ENCODE measurements at regions not wholly inside any gene's neighbourhood (a gene's known extent, or its start where the extent isn't known, plus 50 kb on each side); places are given as distances from the start of the nearest gene placed in this dataset.

DNA sequence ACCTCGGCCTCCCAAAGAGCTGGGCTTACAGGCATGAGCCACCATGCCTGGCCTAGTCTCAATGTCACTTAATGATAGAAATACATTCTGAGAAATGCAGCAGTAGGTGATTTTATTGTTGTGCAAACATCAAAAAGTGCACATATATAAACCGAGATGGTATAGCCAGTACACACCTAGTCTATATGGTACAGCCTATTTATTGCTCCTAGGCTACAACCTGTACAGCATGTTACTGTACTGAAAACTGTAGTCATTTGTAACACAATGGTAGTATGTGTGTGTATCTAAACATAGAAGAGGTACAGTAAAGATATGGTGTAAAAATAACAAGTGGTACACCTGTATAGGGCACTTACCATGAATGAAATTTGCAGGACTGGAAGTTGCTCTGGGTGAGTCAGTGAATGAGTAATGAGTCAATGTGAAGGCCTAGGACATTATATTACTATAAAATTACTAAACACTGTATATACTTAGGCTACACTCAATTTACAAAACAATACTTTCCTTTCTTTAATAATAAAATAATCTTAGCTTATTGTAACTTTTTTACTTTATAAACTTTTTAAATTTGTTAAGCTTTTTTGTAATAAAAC, 166.7 kb upstream of the SYT1 start:
- DNase-seq (ENCODE audit: low read depth) = no peak

DNA sequence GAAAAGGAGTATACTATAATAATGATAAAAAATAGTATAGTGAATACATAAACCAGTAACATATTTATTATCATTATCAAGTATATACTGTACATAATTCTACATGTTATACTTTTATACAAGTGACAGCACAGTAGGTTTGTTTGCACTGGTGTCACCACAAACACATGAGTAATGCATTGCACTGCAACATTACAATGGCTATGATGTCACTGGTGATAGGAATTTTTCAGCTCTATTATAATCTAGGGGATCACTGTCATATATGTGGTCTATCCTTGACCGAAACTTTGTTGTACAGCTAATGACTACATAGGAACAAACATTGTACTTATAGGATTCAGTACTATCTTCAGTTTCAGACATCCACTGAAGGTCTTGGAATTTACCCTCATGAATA, 165.8 kb upstream of the SYT1 start:
- peak; percentile 31 for DNase-seq (ENCODE audit: low read depth)

DNA sequence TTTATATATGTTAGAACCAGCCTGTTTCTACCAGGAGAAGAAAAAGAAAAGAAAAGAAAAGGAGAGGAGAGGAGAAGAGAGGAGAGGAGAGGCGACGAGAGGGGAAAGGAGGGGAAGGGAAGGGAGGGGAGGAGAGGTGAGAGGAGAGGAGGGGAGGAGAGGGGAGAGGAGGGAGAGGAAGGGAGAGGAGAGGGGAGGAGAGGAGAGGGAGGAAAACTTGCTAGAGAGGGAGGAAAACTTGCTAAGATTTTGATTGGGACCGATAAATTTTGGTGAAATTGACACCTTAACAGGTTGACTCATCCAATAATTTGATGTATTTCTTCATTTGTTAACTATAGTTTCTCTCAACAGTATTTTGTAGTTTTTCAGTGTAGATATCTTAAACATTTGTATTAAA, 164.0 kb upstream of the SYT1 start:
- no peak for DNase-seq (ENCODE audit: low read depth)

DNA sequence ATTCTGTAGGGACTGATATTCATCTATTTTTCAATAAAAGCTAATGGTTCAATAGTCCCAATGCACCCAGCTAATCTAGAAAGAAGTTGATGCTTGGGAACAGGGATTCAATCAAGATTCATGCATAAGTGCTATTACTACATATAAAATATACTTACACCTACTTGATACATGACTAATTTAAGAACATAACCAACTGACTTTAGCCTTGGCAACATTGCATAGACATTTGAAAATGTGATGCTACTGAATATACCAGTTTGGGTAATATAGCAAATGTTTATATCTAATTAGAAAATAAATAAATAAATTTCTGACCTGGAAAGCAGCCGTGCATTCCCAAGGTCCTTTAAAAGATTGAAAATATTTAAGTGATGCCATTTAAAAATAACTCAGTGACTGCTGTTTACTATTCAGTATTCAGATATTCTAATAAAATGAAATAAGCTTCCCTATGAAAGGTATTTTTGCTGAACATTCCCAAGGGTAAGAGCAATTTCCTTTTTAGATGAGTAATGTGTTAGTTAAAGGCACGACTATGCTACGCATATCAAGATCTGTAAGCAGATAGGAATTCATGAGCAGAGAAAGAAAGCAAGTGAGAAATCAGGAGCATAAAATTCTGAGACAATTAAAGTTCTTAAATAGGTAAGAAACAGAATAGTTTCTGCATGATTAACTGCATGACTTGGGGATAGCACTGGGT, 160.6 kb upstream of the SYT1 start:
- DNase-seq (ENCODE audit: low read depth) = peak; percentile 86

DNA sequence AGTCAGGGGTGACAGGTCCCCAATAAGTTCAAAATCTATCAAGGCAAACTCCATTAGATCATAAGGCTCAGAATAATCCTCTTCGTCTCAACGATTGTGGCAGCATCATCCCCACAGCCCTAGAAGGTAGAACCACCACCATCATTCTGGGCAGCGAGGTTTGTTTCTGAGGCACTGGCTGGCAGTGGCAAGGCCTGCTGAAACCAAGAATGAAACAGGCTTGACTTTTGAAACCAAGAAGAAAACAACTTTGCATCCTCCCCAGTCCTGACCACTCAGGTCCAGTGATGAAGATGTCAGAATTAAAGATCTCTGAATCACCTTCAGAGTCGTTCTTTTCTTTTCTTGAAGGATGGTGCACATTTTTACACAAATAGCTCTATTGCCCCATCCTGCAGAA, 152.6 kb upstream of the SYT1 start:
- DNase-seq (ENCODE audit: low read depth) = no peak

DNA sequence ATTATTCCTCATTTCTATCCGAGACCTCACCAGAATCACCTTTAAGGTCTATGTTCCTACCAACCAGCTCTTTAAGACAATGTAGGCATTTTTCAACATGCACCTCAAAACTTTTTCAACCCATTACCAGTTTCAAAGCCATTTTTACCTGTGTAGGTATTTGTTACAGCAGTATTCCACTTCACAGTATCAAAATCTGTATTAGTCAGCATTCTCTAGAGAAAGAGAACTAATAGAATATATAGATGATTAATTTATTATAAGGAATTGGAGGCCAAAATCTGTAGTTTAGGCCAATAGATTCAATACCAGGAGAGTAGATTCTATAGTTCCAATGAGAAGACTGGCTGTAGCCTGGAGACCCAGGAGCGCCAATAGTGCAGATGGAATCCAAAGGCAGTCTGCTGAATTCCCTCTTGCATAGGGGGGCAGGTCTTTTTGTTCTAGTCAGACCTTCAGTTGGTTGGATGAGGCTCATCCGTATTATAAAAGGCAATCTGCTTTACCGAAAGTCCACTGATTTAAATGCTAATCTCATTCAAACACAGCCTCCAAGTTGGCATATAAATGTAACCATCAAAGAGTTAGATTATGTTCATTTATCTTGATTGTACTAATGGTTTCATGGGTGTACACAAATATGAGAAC, 151.6 kb upstream of the SYT1 start:
- no peak for DNase-seq (ENCODE audit: low read depth)

DNA sequence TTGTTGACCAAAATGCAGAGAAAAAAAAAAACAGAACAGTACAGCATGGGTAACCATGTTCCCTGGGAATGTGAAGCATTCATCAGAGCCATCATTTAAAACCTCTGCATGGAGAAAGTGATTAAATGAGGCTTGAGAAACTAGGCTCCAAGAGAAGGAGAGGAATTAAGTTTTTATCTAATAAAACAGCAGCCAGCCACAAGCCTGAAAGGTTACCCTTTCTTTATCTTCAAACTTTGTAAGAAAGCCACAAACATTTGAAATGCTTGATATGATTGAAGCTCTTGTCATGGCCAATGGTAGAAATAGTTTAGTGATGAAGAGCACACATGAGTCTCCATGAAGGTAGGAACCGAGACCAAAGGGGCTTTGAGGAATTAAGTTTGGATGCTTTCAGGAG, 144.9 kb upstream of the SYT1 start:
- DNase-seq (ENCODE audit: low read depth) = no peak

DNA sequence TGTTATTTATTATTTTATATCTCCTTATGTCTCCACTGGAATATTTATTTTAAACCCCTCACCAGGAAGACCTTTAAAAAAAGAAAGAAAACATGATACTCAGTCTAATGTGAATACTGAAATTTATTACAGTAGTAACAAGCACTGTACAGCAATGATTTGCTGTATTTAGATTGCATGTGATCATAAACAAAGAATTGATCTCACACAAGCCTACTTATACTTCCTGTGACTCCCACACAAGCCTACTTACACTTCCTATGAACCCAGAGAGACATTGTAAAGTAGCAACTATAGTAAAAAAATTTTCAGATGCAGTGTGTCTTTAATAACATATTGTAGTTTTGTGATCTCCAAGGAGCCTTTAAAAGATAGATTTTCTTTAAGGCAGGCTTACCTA, 142.7 kb upstream of the SYT1 start:
- no peak for DNase-seq (ENCODE audit: low read depth)

DNA sequence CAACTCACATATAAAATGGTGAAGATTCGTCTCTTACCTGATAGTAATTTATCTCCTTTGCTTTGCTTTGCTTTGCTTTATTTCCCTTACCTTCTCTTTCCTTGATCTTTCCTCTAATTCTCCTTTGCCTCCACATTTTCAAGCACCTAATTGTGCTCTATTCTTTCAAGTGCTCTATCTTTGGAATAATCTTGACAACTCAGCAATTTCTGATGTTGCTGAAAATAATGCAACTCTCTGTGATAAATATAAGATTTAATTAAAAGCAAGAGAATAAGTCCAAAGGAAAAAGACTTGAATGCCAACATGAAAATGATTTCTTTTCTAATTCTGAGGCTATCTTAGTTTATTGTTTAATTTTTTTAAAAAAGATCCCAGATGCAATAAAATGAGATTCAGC, 139.5 kb upstream of the SYT1 start:
- no peak for DNase-seq (ENCODE audit: low read depth)

DNA sequence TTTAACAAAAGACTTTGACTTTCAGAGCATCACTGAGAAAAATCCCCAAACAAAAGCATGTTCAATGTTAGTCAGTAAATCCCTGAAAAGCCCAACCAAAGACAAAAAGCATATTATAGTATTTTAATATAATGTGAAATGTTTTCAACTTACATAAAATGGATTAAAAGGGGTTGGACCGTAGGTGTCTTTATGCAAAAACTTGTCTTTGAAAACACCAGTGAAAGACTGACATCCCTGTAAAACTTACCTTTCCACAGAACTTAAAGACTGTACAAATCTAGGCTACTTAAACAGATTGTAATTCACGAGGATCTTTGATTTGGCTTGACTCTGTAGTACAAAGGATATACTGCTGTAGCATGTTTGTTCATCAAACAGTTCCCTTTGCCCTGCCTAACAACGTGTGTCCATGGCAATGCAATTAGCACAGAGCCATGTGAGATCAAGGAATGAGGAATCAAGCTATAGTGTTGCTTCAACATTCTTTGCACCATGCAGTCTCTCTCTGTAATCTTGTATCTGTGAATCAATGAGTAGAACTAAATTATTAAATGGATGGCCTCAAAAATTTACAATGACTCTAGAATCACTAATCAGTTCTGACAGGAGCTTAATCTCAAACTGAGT, 138.5 kb upstream of the SYT1 start:
- DNase-seq (ENCODE audit: low read depth) = no peak

DNA sequence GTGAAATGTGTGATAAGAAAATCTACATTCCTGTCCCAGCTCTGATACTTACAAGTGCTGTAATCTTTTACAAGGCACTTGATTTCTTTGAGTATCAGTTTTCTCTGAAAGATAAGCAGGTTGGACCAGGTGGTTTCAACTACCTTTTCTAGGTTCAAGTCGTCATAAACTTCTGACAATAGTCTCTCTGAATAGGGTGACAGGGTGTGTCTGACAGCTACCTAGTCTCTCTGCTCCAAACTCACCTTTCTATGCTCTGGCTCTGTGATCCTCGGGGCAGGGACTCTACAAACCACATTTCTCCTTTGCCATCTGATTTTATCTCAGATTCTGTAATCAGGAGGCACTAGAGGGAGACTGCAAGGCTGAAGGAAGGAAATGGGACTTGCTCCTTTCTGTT, 137.7 kb upstream of the SYT1 start:
- no peak for DNase-seq (ENCODE audit: low read depth)

DNA sequence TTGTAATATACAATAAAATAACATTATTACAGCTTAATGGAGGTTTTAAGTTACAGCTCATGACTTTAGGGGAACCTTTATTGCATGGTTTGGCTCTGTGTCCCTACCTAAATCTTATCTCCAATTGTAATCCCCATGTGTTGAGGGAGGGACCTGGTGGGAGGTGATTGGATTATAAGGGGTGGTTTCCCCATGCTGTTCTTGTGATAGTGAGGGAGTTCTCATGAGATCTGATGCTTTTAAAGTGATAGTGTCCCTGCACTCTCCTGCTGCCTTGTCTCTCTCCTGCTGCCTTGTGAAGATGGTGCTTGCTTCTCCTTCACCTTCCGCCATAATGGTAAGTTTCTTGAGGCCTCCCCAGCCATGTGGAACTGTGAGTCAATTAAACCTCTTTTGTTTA, 132.1 kb upstream of the SYT1 start:
- no peak for DNase-seq (ENCODE audit: low read depth)

DNA sequence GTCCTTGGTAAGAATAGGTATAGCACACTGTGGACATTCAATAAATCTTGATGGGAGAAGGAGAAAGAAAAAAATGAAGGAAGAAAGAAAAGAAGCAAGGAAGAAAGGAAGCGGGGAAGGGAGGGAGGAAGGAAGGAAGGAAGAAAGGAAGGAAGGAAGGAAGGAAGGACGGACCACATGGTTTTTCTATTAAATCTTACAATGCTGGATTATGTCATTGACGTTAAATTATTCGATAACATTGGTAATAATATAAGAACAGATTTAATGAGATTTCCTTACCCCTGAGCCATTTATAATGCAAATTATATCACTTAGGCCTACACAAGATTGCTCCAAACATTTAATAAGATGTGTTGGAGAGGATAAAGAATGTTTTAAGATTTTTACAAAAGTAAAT, 124.9 kb upstream of the SYT1 start:
- no peak for DNase-seq (ENCODE audit: low read depth)

DNA sequence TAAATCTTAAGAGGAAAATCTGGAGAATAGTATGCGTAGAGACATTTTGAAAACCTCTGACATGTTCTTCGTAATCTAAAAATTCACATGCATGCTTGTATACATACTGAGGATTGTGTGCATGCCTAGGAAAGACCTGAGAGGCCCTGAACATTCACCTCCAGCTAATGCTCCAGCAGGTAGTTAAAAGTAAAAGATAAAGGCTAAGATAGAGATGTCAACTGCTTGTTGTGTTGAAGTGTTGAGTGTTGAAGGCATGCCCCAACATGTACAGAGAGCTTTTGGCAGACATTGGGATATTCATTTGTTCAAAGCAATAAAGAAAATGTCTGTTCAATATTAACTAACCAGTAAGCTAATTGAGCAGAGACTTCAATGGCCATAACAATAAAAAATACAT, 118.6 kb upstream of the SYT1 start:
- DNase-seq (ENCODE audit: low read depth) = no peak

DNA sequence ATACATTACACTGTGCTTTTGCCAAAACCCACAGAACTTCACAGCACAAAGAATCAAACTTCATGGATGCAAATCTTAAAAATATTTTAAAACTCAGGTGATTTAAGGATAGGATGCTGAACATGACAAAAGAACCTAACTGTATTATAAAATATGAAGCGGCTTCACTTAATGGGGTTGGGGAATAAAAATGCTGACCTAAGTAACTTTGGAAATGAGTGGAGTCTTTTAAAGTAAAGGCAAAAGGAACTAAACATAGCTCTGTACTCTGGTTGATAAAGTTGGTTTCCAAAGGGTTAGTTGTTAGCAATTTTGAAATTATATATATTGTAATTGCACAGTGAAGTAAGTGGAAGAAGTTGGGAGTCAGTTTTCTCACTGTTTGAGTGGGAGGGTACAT, 111.5 kb upstream of the SYT1 start:
- DNase-seq (ENCODE audit: low read depth) = no peak

DNA sequence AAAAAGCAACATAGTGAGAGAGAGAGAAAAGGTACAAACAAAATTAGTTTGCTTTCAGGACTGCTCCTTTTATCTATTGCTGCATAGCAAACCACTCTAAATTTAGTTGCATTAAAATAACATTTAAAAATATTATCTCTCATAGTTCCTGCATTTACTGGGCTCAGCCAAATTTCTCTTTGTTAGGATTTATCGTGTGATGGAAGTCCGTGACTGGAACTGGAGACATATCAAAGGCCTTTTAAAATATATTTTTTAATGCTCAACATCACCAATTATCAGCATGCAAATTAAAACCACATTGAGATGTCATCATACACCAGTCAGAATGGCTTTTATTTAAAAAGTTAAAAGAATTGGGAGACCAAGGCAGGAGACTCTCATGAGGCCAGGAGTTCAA, 107.6 kb upstream of the SYT1 start:
- no peak for DNase-seq (ENCODE audit: low read depth)

DNA sequence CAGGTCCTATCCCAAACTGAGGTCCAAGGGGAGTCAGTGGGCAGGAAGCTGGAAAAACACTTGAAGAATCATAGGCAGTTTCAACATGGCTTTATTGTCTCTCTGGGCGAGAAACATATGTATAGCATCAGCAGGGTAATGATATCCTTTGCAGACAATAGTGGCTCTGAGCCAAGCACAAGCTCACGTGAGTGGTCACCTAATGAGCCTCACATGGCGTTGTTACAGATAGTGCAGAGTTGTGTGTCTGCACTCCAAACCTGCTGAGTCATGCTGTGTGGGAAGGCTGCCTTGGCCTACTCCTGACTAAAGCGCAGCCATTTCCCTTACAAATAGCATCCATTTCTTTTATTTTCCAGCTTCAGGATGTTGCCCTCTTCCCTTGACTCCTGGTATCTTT, 105.2 kb upstream of the SYT1 start:
- DNase-seq (ENCODE audit: low read depth) = peak; percentile 32

DNA sequence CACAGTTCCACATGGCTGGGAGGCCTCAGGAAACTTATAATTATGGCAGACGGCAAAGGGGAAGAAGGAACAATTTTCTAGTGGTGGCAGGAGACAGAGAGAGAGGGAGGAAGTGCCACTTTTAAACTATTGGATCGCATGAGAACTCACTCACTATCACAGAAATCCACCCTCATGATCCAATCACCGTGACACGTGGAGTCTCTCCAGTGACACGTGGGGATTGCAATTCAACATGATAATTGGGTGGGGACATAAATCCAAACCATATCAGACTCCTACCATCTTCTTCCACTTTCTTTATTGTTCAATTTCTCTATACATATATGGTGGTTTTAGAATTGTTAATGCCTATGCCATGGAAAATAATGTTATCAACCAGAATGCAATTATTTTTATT, 103.7 kb upstream of the SYT1 start:
- DNase-seq (ENCODE audit: low read depth) = no peak

DNA sequence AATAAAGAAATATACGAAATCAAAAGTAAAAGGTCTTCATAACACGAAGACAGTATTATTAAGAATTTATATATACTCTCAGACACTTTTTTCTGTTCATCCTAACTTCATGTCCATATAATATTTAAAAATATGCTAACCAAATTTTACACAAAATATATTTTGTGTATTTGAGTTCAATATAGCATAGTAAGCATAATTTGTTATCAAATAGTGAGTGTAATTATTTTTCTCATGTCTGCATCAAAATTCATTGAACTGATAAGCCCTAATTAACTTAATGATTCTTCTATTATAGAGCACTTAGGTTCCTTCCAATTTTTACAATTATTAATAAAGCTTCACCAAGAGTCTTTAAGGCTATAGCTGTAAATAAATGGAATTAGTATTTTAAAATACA, 99.7 kb upstream of the SYT1 start:
- no peak for DNase-seq (ENCODE audit: low read depth)

DNA sequence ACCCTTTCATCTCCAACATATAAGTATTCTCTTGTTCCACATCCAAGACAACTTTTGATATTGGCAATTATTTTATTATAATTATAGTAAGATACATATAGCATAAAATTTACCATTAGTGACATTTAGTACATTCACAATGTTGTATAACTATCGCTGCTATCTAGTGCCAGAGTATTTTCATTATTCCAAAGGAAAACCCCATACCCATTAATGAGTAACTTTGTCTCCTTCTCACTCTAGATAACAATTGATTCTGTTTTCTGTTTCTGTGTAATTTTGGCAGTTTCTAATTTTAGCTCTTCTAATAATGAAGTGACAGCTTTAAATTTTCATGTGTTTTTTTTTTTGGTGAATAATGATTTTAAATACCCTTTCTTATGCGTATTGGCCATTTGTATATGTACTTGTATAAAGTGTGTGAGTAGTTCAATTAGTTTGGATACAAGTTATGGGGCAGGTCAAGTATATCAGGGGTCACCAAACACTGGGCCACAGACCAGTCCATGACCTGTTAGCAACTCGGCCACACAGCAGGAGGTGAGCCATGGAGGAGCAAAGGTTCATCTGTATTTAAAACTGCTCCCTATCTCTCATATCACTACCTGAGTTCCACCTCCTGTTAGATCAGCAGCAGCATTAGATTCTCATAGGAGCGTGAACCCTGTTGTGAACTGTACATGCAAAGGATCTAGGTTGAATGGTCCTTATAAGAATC, 97.2 kb upstream of the SYT1 start:
- DNase-seq (ENCODE audit: low read depth) = no peak

DNA sequence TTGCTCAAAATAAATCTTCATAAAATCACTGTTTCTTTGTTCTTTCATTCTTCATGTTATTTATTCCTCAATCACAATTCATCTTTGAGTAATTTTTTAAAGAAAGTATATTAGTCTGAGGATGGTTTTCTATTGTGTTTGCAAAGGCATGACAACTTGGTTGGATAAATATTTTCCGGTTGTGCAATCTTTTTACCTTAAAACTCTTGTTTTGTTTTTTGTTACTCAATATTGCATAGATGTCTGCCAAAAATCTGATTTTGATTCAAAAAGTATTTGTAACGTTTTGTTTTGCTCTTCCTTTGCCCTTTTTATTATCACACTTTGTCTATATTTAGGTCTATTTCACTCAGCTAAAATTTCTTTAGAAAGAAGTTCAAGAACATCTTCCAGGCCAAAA, 86.2 kb upstream of the SYT1 start:
- no peak for DNase-seq (ENCODE audit: low read depth)

DNA sequence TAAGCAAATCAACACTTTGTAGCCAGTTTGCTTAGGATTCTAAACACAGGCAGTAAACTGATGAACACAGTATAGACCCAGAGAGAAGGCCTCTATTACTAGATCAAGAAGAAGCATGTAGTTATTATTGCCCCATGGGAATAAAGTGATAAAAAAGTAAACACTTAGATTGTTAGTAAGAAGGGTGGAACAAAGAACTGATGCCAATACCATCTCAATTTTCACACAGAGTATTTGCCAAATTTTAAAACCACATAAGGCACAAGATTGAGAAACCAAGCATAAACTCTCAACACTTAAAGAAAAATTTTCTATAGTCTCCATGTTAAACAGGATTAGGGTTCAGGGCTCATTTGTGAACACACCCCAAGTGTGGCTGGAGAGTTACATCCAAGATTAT, 77.0 kb upstream of the SYT1 start:
- DNase-seq (ENCODE audit: low read depth) = no peak

DNA sequence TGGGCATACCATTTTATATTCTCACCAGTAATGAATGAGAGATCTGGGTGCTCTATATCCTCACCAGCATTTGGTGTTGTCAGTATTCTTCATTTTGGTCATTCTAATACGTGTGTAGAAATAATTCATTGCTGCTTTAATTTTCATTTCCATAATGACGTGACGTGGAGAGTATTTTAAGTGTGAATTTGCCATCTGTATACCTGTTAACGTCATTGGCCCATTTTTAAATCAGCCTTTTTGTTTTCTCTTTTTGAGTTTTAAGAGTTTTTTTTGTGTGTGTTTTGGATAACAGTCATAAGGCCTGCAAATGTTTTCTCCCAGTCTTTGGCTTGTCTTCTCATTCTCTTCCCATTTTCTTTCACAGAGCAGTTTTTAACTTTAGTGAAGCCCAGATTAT, 74.4 kb upstream of the SYT1 start:
- DNase-seq (ENCODE audit: low read depth) = no peak

All from non-pigmented ciliary epithelial cell (primary cell).